Mesenchymal stem cell (in vitro differentiated cells and primary cell): ENCODE measurements at regions not wholly inside any gene's neighbourhood (a gene's known extent, or its start where the extent isn't known, plus 50 kb on each side); places are given as distances from the start of the nearest gene placed in this dataset.
"Not testable (repeated sequence)": the region's sequence is repeated elsewhere in the genome, so short reads cannot be mapped to it uniquely, and the experiment has no call there.

Experiments
- DNase-seq: peaks from one replicate; pipeline ENCODE4 v3.0.0-alpha.2; 2013
- H2AFZ ChIP-seq: one replicate; pipeline ENCODE4 v1.6.1; 2013; ENCODE audit warnings: low read depth, mild to moderate bottlenecking, control low read depth, inconsistent platforms, low read length, moderate library complexity
- H2AK5ac ChIP-seq: 2 replicates; pipeline ENCODE4 v1.6.1; 2013; ENCODE audit warnings: low read length, moderate library complexity, mild to moderate bottlenecking, inconsistent platforms; ENCODE audit not compliant: severe bottlenecking
- H2BK120ac ChIP-seq: one replicate; pipeline ENCODE4 v1.6.1; 2013; ENCODE audit warnings: low read depth, mild to moderate bottlenecking, inconsistent platforms, low read length, moderate library complexity
- H2BK12ac ChIP-seq, 2 experiments: one replicate each; pipeline ENCODE4 v1.6.1; 2013; ENCODE audit warnings: inconsistent platforms in 2 of 2, low read length in 2 of 2, mild to moderate bottlenecking in 2 of 2, moderate library complexity in 2 of 2, control low read depth in 1 of 2
- H2BK15ac ChIP-seq: one replicate; pipeline ENCODE4 v1.6.1; 2013; ENCODE audit warnings: mild to moderate bottlenecking, low read depth, inconsistent platforms; ENCODE audit not compliant: poor library complexity, severe bottlenecking
- H2BK5ac ChIP-seq: 2 replicates; pipeline ENCODE4 v1.6.1; 2013; ENCODE audit warnings: low read depth, mild to moderate bottlenecking, low read length, control low read depth, inconsistent platforms; ENCODE audit not compliant: poor library complexity, severe bottlenecking
- H3K14ac ChIP-seq, 2 experiments: one replicate each; pipeline ENCODE4 v1.6.1; 2013; ENCODE audit warnings: inconsistent platforms in 2 of 2, low read length in 2 of 2, control low read depth in 1 of 2, mild to moderate bottlenecking in 1 of 2, moderate library complexity in 1 of 2
- H3K18ac ChIP-seq, 2 experiments: one replicate each; pipeline ENCODE4 v1.6.1; 2013; ENCODE audit warnings: inconsistent platforms in 2 of 2, low read length in 2 of 2, control low read depth in 1 of 2, low read depth in 1 of 2, mild to moderate bottlenecking in 1 of 2
- H3K23ac ChIP-seq, 2 experiments: one replicate each; pipeline ENCODE4 v1.6.1; 2013; ENCODE audit warnings: inconsistent platforms in 2 of 2, low read length in 2 of 2, mild to moderate bottlenecking in 2 of 2, moderate library complexity in 2 of 2, control low read depth in 1 of 2
- H3K27ac ChIP-seq: 2 replicates; pipeline ENCODE4 v1.5.1; 2013; ENCODE audit warnings: mild to moderate bottlenecking, moderate library complexity, low read length, control low read depth, inconsistent platforms; ENCODE audit not compliant: poor library complexity, severe bottlenecking
- H3K27me3 ChIP-seq, 2 experiments: 2 replicates each; pipeline versions ENCODE4 v1.6.1 to v1.7.0; 2013; ENCODE audit warnings: low read length in 2 of 2, mild to moderate bottlenecking in 2 of 2, moderate library complexity in 2 of 2, control low read depth in 1 of 2, inconsistent platforms in 1 of 2; ENCODE audit not compliant: control insufficient read depth in 1 of 2, insufficient read depth in 1 of 2
- H3K36me3 ChIP-seq, 2 experiments: 2 replicates each; pipeline versions ENCODE4 v1.6.1 to v1.7.0; 2013; ENCODE audit warnings: low read length in 2 of 2, control low read depth in 1 of 2, inconsistent platforms in 1 of 2, low read depth in 1 of 2, mild to moderate bottlenecking in 1 of 2; ENCODE audit not compliant: insufficient read depth in 2 of 2, control insufficient read depth in 1 of 2
- H3K4ac ChIP-seq, 2 experiments: one replicate each; pipeline ENCODE4 v1.6.1; 2013; ENCODE audit warnings: inconsistent platforms in 2 of 2, low read length in 2 of 2, mild to moderate bottlenecking in 2 of 2, moderate library complexity in 2 of 2, control low read depth in 1 of 2, low read depth in 1 of 2
- H3K4me1 ChIP-seq: 2 replicates; pipeline ENCODE4 v1.6.1; 2013; ENCODE audit warnings: low read depth, low read length, control low read depth; ENCODE audit not compliant: control insufficient read depth, insufficient read depth
- H3K4me2 ChIP-seq: 2 replicates; pipeline ENCODE4 v1.6.1; 2013; ENCODE audit warnings: low read length, mild to moderate bottlenecking, inconsistent platforms; ENCODE audit not compliant: poor library complexity, severe bottlenecking
- H3K4me3 ChIP-seq, 2 experiments: 2 replicates each; pipeline versions ENCODE4 v1.5.1 to v1.7.0; 2013; ENCODE audit warnings: low read length in 2 of 2, mild to moderate bottlenecking in 2 of 2, control low read depth in 1 of 2, low read depth in 1 of 2; ENCODE audit not compliant: insufficient read depth in 1 of 2
- H3K79me1 ChIP-seq: replicated peaks from 2 replicates; pipeline ENCODE4 v1.6.1; 2013; ENCODE audit warnings: mild to moderate bottlenecking, control low read depth, low read length, inconsistent platforms; ENCODE audit not compliant: poor library complexity, severe bottlenecking
- H3K9ac ChIP-seq: 2 replicates; pipeline ENCODE4 v1.7.0; 2013; ENCODE audit warnings: mild to moderate bottlenecking, low read length, moderate library complexity
- H3K9me3 ChIP-seq: 2 replicates; pipeline ENCODE4 v1.7.0; 2013; ENCODE audit warnings: mild to moderate bottlenecking, low read length; ENCODE audit not compliant: control insufficient read depth
- H4K8ac ChIP-seq: one replicate; pipeline ENCODE4 v1.6.1; 2013; ENCODE audit warnings: inconsistent platforms, mild to moderate bottlenecking, low read length, moderate library complexity
- H4K91ac ChIP-seq: one replicate; pipeline ENCODE4 v1.6.1; 2013; ENCODE audit warnings: mild to moderate bottlenecking, low read length, inconsistent platforms
- whole genome bisulfite sequencing: methylation state at CpG from one replicate; pipeline ENCODE4 v1.1.7; 2013; ENCODE audit warnings: mixed read lengths; 5-methylcytosine and 5-hydroxymethylcytosine counted together

- no peak for DNase-seq
- 67% methylated on average over 8 of the region's 8 CpGs for WGBS
- Histone ChIP-seq H2AFZ (no peak overlapping the region), H3K27ac (peak overlapping the region; percentile 39), H2BK120ac (no peak overlapping the region), H3K36me3 (no peaks in the 10 kb centered on the region), H4K8ac (no peak overlapping the region), H2BK5ac (peak overlapping the region; percentile 53), H3K4ac (no peak overlapping the region), H3K9ac (peak overlapping the region; percentile 2), H3K14ac (no peak overlapping the region), H3K4me1 (no peaks in the 10 kb centered on the region), H3K27me3 (no peaks in the 10 kb centered on the region), H3K18ac (no peak overlapping the region), H3K4me2 (no peak overlapping the region), H2AK5ac (no peak overlapping the region), H3K23ac (no peak overlapping the region), H2BK15ac (no peak overlapping the region), H3K9me3 (no peaks in the 10 kb centered on the region), H4K91ac (no peak overlapping the region), H3K4me3 (no peak overlapping the region), H3K79me1 (no peaks in the 10 kb centered on the region), H2BK12ac (no peak overlapping the region)
These were observed 72.7 kb upstream of the BOD1L1 start for GRCh38 chr4:13700021-13700857.

GRCh38 chr4:13700858-13701140 is 73.3 kb upstream of the BOD1L1 start:
- H2BK5ac ChIP-seq, H3K36me3 ChIP-seq, H4K8ac ChIP-seq, H2BK15ac ChIP-seq, H3K4me2 ChIP-seq, H2AK5ac ChIP-seq, DNase-seq, H3K4ac ChIP-seq, H3K18ac ChIP-seq, H3K27me3 ChIP-seq, H3K4me3 ChIP-seq, H2AFZ ChIP-seq, H2BK120ac ChIP-seq, H2BK12ac ChIP-seq, H3K4me1 ChIP-seq, H3K23ac ChIP-seq, H3K9ac ChIP-seq, H4K91ac ChIP-seq, H3K9me3 ChIP-seq, H3K14ac ChIP-seq, H3K27ac ChIP-seq, H3K79me1 ChIP-seq: not testable (repeated sequence)
- WGBS, result 100% methylated on average over 1 of the region's 1 CpG

GRCh38 chr4:13701937-13702446 is 74.5 kb upstream of the BOD1L1 start:
- H3K27me3 ChIP-seq, result no peaks in the 10 kb centered on the region
- no peak overlapping the region for H3K4me3 ChIP-seq
- peak overlapping the region; percentile 75 for H3K27ac ChIP-seq
- H3K4ac ChIP-seq, result no peak overlapping the region
- H2AK5ac ChIP-seq, result peak overlapping the region; percentile 74
- no peak overlapping the region for H2BK5ac ChIP-seq
- H3K79me1 ChIP-seq, result no peaks in the 10 kb centered on the region
- H4K8ac ChIP-seq, result no peak overlapping the region
- no peaks in the 10 kb centered on the region for H3K36me3 ChIP-seq
- H2AFZ ChIP-seq, result no peak overlapping the region
- no peak overlapping the region for H3K4me2 ChIP-seq
- no peak overlapping the region for H2BK120ac ChIP-seq
- no peak overlapping the region for H3K23ac ChIP-seq
- WGBS, result 76% methylated on average over 2 of the region's 2 CpGs
- H2BK15ac ChIP-seq, result no peak overlapping the region
- H3K9me3 ChIP-seq, result no peaks in the 10 kb centered on the region
- H3K9ac ChIP-seq, result peak overlapping the region; percentile 44
- DNase-seq, result no peak
- H2BK12ac ChIP-seq, result no peak overlapping the region
- no peak overlapping the region for H3K14ac ChIP-seq
- H4K91ac ChIP-seq, result no peak overlapping the region
- no peak overlapping the region for H3K18ac ChIP-seq
- H3K4me1 ChIP-seq, result peaks cover 4% of the 10 kb centered on the region

GRCh38 chr4:13703096-13703495 is 75.6 kb upstream of the BOD1L1 start:
- no peak overlapping the region for H3K4ac ChIP-seq
- no peak overlapping the region for H3K4me3 ChIP-seq
- no peak for DNase-seq
- no peak overlapping the region for H4K91ac ChIP-seq
- no peak overlapping the region for H3K18ac ChIP-seq
- no peak overlapping the region for H3K4me2 ChIP-seq
- H3K14ac ChIP-seq, result no peak overlapping the region
- no peaks in the 10 kb centered on the region for H3K27me3 ChIP-seq
- no peak overlapping the region for H2BK15ac ChIP-seq
- no peaks in the 10 kb centered on the region for H3K36me3 ChIP-seq
- no peak overlapping the region for H3K23ac ChIP-seq
- no peak overlapping the region for H4K8ac ChIP-seq
- H3K9me3 ChIP-seq, result no peaks in the 10 kb centered on the region
- no peaks in the 10 kb centered on the region for H3K79me1 ChIP-seq
- H3K9ac ChIP-seq, result no peak overlapping the region
- H2AK5ac ChIP-seq, result peak overlapping the region; percentile 54
- no peak overlapping the region for H2BK120ac ChIP-seq
- no peak overlapping the region for H2AFZ ChIP-seq
- H2BK5ac ChIP-seq, result no peak overlapping the region
- 95% methylated on average over 9 of the region's 10 CpGs for WGBS
- peaks cover 4% of the 10 kb centered on the region for H3K4me1 ChIP-seq
- H2BK12ac ChIP-seq, result no peak overlapping the region
- H3K27ac ChIP-seq, result no peak overlapping the region
